Mucosa of descending colon (tissue), 3 donors: ENCODE measurements at regions not wholly inside any gene's neighbourhood (a gene's known extent, or its start where the extent isn't known, plus 50 kb on each side); places are given as distances from the start of the nearest gene placed in this dataset.

Experiments
- ATAC-seq: fragments of 200-7000 bp; cut with Tn5 transposase; one replicate; pipeline ENCODE4 v1.9.1; 2020; ENCODE audit warnings: mild to moderate bottlenecking, moderate library complexity
- DNase-seq, 3 donors: peaks; one replicate each; pipeline ENCODE4 v3.0.0-alpha.2; 2020
- H3K36me3 ChIP-seq: fragments of 200-600 bp; one replicate; pipeline ENCODE4 v1.8.0; 2021; ENCODE audit warnings: low read depth, mild to moderate bottlenecking
- H3K4me1 ChIP-seq: fragments of 200-600 bp; one replicate; pipeline ENCODE4 v1.8.0; 2021; ENCODE audit warnings: low read depth, mild to moderate bottlenecking
- H3K4me3 ChIP-seq: fragments of 200-600 bp; one replicate; pipeline ENCODE4 v1.8.0; 2021; ENCODE audit warnings: mild to moderate bottlenecking
- H3K9me3 ChIP-seq: fragments of 200-600 bp; one replicate; pipeline ENCODE4 v1.8.0; 2021; ENCODE audit warnings: mild to moderate bottlenecking
- intact Hi-C, 2 donors: fragments of 100-400 bp; cut with DNase I in 1 of 2; cut with micrococcal nuclease in 1 of 2; formaldehyde crosslinking; loops; one replicate each; pipeline versions ENCODE4 v1.11.0 to v1.11.1; 2022; cut with DNase I, micrococcal nuclease
- TF ChIP-seq, protein P1 (sequence below): fragments of 200-600 bp; IDR thresholded peaks from one replicate; pipeline ENCODE4 v1.8.0; 2022; ENCODE audit warnings: antibody characterized with exemption, mild to moderate bottlenecking
- donor health status: DM: no; HTN: no; CAD: no; lungs with moderate emphysema.
- donor health status: DM: no; HTN: no; CAD: no.
- donor health status: DM: no; HTN: yes; CAD: no.

DNA sequence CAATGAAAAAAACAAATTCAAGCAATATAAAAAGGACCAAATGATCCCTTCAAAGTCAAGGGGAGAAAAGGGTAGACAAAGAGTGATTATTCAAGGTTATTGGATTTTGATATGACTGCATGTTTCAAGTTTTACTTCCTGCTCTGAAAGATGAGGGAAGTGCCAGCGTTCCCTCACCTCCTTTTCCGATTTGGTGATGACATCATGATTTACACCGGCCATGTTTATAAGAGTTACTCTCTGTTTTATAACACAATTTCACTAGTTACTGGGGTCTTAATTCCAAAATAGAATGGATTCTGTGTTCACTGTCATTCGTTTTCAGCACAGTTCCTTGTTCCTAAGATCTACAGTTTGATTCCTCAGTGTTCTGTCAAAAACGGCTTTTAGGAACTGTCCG, 60.5 kb upstream of the CPXM2 start:
- TF ChIP-seq, protein P1, sequence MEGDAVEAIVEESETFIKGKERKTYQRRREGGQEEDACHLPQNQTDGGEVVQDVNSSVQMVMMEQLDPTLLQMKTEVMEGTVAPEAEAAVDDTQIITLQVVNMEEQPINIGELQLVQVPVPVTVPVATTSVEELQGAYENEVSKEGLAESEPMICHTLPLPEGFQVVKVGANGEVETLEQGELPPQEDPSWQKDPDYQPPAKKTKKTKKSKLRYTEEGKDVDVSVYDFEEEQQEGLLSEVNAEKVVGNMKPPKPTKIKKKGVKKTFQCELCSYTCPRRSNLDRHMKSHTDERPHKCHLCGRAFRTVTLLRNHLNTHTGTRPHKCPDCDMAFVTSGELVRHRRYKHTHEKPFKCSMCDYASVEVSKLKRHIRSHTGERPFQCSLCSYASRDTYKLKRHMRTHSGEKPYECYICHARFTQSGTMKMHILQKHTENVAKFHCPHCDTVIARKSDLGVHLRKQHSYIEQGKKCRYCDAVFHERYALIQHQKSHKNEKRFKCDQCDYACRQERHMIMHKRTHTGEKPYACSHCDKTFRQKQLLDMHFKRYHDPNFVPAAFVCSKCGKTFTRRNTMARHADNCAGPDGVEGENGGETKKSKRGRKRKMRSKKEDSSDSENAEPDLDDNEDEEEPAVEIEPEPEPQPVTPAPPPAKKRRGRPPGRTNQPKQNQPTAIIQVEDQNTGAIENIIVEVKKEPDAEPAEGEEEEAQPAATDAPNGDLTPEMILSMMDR, result no peak
- no peak overlapping the region for H3K4me3 ChIP-seq
- no peaks in the 10 kb centered on the region for H3K4me1 ChIP-seq
- no peak for DNase-seq
- no peaks in the 10 kb centered on the region for H3K36me3 ChIP-seq
- ATAC-seq, result no peak
- intact Hi-C loops, result no loop called here
- no peaks in the 10 kb centered on the region for H3K9me3 ChIP-seq

DNA sequence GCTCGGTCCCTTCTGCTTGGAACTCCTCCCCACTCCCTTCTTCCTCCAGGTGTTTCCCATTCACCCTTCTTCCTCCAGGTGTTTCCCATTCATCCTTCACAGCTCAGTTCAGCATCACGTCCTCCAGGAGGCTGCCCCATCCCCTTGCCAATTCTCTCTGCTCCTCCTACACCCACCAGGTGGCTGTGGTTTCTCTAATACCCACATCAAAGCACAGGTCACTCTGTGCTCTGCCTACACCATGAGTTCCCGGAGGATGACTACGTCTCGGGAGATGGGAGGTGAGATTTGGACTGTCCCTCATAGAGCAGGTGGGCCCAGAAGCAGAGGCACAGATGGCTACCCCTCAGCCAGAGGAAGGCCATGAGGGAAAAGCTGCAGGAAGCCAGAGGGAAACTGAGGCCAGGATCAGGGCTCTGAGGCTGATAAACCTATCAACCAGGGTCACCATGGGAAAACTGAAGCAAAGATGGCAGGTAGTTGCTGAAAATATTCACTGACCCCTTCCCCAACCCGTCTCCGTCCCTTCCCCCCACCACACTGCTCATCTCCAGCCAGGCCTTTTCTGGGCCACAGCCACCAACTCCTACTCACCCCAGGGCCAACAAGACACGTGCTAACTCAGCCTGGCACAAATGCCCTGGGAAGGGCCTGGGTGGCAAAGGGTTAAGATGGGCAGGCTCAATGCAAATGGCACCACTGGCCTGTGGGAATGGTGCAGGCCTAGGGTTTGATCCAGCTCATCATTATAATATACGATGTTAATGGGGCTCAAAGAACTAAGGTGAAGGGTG, 56.6 kb upstream of the CPXM2 start:
- TF ChIP-seq, protein P1, result no peak
- Histone ChIP-seq H3K4me1 (no peaks in the 10 kb centered on the region), H3K36me3 (no peaks in the 10 kb centered on the region), H3K4me3 (no peak overlapping the region), H3K9me3 (no peaks in the 10 kb centered on the region)
- intact Hi-C loops, result no loop called here
- ATAC-seq (no peak), DNase-seq (no peak)

DNA sequence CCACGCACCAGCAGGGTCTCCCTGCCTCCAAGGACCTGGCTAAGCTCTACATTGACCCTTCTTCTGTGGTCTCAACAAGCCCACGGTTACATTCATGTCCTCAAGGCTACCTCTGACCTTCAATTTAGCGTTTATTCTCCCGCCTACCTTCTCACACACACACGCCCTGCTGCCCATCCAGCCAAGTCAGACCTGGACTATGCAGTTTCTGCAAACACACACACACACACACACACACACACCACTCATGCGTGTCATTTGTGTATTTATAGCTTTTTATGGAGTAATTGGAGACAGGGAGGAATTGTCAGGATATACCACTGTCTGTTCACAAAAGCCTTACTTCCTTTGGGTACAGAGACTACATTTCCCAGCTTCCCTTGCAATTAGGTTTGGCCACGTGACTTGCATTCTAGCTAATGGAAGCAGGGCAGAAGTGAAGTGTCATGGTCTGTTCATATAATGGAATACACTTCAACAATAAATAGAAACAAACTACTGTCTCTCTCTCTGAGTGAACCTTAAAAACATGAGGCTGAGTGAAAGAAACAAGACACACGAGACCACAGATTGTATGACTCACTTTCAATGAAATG, 53.8 kb upstream of the CPXM2 start:
- H3K4me1 ChIP-seq, result no peaks in the 10 kb centered on the region
- no peak overlapping the region for H3K4me3 ChIP-seq
- TF ChIP-seq, protein P1, result no peak
- ATAC-seq (peak; percentile 50), DNase-seq (peak in 1 of 3 donors; percentile 9)
- no peaks in the 10 kb centered on the region for H3K36me3 ChIP-seq
- H3K9me3 ChIP-seq, result no peaks in the 10 kb centered on the region
- intact Hi-C loops, result no loop called here

DNA sequence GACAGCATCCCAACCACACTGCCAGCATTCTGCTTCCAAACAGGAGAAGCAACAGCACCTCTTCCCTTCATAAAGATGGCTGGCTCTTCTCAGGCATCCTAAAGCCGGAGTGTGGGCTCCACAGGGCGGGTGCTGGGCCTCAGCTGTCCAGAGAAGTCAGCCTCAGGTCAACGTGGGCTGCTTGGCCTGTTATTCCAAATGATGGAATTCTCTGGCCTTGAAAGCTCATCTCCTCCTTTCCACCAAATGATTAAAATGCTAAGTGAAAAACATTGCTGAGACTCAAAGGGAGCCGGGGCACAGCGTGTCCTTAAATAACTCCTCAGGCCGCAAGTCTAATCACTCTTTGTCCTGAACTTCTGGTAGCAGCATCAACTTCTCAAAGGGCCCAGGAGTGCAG, 53.1 kb upstream of the CPXM2 start:
- no peak overlapping the region for H3K4me3 ChIP-seq
- intact Hi-C loops, result no loop called here
- TF ChIP-seq, protein P1, result no peak
- no peaks in the 10 kb centered on the region for H3K36me3 ChIP-seq
- H3K9me3 ChIP-seq, result no peaks in the 10 kb centered on the region
- H3K4me1 ChIP-seq, result no peaks in the 10 kb centered on the region
- ATAC-seq (no peak), DNase-seq (no peak)

DNA sequence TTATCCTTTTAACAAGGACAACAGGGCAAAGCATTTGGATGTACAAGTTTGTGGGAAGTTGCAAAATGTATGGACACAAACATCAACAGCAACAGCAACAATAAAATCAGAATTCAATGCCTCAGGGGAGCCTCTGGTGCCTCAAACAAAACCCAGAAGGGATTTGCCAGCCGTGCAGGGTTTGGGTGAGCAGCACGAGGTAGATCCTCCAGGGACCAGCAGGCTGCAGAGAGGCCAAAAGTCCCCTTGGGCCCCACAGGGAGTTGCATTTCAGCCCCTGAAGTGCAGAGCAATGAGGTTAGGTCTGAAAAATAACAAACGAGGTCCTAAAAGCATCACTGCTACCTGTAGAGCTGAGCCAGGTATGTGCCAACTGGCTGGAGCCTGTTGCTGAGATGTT, 51.7 kb upstream of the CPXM2 start:
- H3K4me1 ChIP-seq, result no peaks in the 10 kb centered on the region
- no peaks in the 10 kb centered on the region for H3K9me3 ChIP-seq
- no peak for DNase-seq
- intact Hi-C loops, result no loop called here
- H3K4me3 ChIP-seq, result no peak overlapping the region
- H3K36me3 ChIP-seq, result no peaks in the 10 kb centered on the region
- no peak for ATAC-seq
- TF ChIP-seq, protein P1, result no peak
